Right lung (tissue), 2 donors: ENCODE measurements at regions not wholly inside any gene's neighbourhood (a gene's known extent, or its start where the extent isn't known, plus 50 kb on each side); places are given as distances from the start of the nearest gene placed in this dataset.
A peak's percentile ranks its signal among the peaks of the same experiment; 100 is the strongest.

Experiments
- DNase-seq, 2 donors: peaks; one replicate each; pipeline ENCODE4 v3.0.0-alpha.2; 2013

DNA sequence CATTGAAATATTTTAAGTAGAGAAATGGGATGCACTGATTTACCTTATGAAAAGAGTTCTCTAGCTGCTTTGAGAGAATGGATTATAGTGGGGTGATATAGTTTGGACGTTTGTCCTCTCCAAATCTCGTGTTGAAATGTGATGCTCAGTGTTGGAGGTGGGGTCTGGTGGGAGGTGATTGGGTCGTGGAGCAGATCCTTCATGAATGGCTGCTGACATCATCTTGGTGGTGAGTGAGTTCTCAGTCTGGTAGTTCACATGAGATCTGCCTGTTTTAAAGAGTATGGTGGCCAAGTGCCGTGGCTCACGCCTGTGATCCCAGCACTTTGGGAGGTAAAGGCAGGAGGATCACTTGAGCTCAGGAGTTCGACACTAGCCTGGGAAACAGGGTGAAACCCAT is 58.7 kb upstream of the SH3RF3 start:
- no peak for DNase-seq

DNA sequence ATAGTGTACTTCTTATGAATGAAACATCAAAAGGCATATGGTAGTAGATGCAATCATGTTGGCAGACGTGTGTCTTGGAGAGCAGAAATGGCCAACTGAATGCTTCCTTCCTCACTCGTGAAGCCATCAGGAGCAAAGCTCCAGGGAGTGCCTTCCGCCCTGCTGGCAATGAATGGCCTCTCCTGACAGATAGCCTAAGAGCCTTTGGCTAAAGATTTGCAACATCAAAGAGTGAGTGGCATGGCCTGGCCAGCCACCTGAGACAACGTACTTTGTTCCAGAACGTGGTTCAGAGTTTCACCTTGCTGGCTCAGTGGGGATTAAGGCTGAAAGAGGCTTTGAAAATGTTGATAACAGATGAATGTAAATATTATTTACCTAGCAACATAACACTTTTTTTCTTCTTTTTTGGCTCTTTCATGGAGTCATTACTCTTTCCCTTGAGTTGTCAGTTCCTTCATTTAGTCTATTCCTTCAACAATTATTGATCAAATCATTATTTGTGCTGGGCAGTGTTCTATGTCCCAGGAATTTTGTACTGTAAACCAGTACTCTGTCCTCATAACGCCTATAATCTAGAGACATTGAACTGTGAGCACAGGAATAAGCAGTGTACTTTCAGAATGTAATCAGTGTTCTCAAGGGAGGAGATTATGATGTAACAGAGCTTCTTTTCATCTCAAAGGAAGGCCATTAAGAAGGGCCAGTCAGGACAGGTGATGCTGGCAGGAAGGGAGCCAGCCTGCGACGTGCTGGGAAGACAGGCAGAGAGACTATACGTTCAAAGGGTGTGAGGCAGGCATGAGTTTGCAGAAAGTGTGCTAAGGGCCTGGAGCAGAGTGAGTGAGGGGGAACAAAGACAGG is 59.4 kb upstream of the SH3RF3 start:
- no peak for DNase-seq

DNA sequence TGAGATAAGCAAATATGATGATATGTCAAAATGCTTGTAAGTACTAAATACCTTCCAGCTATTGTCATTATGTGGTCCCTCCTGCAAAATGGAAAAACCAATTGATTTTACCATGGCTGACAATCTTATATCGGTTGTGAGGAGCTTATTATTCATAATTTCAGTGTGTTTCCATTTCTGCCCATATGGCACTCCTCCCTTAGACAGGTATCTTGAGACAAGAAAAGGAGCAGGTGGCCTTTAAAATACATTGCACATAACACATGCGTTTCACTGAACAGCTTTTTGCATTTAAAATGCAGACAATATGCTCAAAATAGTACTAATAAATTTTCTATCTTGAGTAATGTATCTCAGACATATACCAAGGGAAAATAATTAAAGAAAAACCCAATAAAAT is 60.2 kb upstream of the SH3RF3 start:
- no peak for DNase-seq

DNA sequence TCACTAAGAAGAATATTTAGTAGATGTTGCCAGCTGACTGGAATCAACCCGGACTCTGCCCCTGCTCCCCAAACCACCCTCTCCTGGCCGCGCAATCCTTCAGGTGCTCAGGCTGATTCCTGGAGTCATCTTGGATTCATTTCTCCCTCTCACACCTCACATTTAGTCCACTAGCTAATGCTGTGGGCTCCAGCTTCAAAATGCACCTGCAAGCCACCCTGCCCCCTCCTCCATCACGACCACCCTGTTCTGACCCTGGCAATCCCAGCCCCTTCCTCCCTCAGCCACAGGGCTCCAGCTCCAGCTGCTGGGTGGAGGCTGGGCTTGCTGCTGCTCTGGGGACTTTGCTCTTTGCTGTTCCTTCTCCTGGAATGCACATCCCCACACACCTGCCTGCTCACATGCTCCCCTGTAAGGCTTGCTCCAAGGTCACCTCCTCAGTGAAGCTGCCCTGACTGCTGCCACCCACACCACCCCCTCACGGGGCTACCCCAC is 61.3 kb upstream of the SH3RF3 start:
- DNase-seq: no peak

DNA sequence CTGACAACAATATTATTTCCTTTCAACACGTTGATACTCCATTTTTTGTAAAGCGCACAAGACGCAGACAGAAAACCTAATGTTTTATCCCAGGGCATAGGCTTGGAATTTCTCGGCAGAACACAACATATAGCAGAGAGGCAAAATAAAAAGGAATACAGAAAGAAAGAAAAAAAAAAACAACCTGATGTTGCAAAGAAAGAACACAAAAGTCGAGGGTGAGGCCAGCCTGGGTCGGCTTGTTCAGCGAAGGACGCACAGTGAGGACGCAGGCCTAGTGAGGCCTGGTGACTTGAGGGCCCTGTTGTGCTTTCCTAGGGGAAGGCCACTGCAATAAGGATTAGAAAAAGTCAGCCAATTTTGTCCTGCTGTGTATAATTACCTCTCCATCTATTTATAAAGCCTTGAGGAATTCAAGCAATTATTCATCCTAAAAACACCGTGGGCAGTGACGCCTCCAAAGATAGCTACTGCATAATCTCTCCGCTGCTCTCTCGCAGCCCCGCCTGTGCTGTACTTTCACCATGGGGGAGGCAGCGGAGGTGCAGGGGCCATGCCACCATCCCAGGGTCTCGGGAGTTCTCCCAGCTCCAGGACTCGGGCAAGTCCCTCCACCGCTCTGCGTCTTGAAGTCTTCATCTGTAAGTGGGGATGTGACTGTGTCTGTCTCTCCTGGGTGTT is 61.9 kb upstream of the SH3RF3 start:
- DNase-seq: no peak

DNA sequence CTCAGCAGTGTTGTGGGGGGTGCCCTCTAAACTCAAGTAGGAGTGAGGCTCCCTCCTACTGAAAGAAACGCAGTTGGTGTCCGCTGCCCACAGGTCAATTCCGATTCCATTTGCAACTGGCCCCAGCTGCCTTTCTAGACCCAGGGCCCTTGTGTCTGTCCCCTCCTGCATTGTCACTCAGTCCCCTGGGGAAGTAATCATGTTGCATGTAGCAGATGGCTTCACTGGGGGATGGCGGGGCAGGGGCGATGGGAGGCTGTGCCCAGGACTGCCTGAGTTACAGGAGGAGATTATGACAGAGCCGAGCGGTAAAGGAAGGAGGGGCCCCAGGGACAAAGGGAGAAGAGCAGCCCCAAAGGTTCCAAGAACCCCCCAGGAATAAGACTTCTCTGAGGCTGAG is 62.5 kb upstream of the SH3RF3 start:
- DNase-seq: no peak

DNA sequence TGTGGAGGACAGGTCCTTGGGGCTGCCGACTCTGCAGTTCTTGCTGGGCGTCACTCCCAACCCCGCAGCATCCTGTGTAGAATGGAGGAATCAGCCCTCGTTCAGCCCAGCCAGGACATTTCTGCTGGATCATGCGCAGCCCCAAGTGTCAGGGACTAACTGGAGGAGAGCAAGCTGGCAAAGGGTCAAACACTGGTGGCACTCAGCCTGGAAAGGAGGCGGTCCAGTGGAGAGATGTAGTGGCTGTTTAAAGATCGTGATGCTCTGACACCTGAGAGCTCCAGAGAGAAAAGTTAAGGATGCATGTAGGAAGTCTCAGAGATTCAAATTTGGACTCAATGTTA is 63.6 kb upstream of the SH3RF3 start:
- no peak for DNase-seq

DNA sequence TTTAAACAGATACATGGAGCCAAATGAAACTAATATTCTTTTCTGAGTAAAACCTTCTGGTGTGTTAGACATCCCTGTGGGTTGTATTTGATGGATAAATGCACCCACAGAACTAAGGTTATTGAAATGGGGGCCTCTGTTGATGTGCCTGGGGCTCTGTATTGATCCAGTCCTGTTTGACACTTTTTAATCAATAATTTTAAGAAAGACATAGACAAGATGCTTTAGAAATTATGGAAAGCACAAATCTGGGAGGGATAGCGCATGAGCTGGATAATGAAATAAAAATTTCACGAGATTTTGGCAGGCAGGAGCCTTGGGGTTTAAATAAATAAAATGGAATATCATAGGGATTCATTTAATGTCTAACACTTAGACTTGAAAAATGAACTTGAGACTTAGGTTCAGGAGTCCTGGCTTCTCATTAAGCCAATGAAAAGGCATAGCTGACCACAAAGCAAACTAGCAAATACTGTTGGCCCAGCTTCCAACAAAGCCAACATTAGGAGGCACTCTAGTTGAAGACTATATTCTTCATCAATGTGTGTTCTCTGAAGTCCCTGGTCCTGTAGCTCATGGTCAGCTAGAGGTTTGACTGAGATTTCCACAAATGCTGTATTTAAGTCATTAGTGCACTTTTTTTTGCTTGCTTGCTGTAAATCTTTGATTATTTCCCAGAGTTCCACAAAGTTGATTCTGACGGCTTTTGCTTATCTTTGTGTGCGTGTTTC is 64.2 kb upstream of the SH3RF3 start:
- no peak for DNase-seq

DNA sequence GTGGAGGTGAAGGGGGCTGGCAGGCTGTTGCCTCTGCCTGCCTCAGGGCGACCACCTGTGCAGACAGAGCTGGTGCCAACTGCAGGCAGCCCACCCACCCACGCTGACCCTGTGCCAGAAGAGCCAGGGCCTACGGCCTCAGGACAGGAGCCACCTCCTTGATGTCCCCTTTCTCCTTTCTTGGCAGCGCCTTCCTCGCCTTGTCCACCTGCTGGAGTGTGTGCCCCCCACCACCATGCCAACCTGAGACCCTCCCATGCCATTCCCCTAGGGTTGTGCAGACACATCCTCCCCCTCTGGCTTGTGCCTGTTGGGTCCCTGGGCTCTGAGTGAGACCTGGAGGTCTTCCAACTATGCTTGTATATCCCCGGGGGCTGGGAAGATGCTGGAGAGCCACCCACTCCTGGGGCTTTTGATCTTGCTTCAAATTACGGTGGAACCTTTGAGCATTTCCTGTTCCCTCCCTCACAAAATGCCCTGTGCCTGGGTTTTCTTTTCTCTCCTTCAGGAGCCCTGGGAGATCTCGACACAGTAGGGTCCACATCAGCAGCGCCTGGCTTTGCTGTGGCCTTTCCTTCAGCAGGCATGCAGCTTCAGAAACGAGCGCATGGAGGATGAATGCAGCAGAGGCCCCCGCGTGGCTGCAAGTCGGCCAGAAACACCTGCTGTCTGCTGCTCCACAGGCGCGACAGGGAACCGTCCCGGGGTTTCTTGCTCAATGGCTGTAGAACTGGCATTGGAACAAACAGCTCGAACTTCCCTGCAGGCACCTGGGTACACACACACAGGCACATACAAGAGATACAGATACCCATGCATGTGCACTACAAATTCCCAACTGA is 65.9 kb upstream of the SH3RF3 start:
- no peak for DNase-seq

DNA sequence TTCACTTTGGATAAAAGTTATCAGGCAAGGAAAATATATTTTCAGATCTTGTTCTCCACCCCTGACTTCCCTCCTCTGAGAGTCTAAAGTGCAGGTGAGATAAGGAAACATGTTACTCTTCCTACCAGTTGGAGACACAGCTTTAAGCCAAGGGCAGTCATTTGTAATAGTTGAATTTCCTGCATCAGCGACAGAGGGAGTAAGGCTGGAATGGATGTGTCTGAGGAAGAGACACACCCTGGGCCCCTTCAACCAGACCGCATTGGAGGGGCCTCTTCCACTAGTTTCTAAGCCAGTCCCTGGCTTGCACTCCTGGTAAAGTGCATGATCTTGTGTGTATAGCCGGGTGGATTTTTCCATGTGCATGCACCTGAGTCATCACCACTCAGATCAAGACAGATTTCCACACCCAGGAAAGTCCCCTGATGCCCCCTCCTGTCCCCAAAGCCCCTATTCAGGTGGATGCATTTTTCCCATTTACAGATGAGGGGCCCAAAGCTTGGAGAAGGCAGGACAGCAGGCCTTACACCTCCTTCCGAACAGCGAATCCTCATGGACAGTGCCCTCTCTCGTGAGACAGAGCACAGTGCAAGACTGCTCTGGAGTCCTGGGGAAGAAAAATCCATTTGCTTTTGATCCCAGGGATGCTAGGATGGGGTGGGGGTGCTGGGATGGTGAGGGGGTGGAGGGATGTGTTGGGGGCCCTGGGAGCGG is 66.7 kb upstream of the SH3RF3 start:
- DNase-seq: no peak

DNA sequence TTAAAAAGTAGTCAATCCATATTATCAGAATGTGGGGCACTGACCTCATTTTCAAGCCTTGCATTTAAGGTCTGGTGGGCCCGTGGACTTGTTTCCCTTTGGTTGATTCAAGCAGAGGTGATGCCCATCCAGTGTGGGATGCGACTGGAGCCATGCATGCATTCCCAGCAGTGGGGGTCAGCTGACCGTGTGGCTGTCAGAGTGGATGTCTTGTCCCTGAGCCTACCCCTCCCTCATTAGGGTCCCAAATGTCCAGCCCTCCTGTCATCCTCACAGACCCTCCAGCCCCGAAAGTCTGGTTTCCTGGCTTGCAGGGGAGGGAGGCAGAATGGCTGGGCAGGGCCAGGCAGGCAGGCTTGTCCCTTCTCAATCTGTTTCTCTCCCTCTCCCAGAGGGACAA is 67.3 kb upstream of the SH3RF3 start:
- DNase-seq: no peak

DNA sequence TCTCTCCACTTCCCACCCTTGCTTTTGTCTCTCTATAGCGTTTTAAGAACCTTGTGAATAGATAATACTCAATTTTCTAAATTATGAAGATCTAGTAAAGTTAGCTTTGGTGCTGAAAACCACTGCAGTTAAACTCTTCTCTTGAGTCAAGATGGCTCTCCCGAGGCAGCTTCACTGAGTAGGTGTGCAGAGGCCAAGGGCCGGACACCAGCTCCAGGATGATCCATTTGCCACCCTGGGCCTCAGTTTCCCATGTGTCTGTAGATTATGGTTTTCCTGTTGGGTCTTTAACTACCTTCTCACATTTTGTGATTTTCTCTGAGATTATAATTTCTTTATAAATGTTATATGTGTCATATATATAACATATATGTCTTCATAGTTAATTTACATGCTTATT is 68.5 kb upstream of the SH3RF3 start:
- DNase-seq: no peak

DNA sequence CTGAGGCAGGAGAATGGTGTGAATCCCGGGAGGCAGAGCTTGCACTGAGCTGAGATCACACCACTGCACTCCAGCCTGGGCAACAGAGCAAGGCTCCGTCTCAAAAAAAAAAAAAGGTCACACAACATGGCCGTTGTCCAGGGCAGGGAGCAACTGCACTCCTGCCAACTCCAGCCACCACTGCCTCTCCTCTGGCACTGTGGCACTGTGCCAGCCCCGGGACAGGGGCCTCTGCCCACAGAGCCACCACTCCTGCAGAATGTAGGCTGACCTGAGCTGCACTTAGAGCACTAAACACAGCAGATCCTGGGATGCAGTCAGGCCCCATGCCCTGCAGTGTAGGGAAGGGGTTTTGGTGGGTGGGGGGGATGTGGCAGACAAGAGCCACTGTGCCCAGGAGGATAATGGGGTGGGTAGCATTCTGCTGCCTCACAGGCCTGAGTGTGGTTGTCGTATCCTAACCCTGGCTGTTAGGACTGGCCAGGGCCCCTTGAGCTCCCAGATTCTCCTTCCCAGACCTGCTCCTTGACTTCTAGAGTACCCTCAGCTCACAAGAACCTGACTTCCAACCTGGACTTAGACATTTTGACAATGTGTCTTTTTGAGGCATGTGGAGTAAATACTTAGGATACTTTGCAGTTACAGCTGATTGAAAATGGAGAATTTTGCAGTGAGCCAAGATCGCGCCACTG is 69.4 kb upstream of the SH3RF3 start:
- DNase-seq: no peak

DNA sequence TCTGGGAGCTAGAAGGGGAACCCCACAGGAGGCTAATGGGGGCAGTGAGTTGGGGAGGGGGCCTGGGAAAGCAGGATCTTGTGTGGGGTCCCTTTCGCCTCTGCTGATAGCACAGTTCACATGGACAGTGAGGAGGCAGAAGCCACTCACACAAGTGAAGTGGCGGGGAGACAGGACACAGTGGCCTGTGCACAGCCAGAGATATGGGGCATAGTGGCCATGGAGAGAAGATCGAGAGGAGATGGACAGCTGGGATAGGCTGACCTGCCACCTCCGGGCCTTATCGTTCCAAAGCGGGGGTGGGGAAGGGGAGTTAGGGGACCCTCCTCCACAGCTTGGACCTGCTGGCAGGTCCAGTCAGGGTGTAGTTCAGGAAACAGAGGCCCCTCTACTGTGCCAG is 69.8 kb upstream of the EDAR start:
- DNase-seq: no peak

DNA sequence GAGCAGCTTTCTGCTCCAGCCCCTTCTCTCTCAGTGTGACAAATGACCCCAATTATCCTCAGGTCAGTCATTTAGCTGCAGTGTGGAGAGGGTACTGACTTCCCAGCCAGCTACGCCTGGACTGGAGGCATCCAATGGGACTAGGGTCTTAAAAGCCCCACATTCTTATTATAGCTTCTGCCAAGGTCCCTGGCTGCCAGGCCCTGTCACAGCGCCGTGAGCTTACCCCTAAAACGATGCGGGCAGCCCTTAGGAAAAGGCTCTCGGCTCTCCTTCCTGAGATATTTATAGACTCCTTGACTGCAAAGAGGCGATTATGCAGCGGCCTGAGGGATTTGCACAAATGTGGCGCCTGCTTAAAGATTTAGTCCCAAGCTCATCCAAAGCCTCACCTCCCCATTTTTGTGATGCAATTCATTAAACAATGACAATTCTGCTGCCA is 69.2 kb upstream of the EDAR start:
- DNase-seq: peak in 1 of 2 donors; percentile 16

DNA sequence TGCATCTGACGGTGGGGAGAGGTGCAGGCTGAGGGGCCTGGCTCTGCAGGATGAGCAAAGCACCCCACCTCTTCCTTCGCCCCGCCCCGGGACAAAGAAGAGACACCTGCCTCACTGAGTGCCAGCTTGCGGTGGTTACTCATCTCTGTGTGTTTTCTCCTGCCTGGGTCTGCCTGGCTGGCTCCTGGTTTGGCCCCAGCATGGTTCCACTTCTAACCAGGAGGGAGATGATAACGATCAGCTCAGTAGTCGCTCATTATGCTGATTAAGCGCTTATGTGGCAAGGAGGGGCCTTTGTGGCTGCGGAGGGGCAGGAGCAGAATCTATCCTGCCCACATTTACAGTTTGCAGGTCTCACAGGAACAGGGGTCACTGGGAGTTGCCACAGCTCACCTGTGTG is 68.7 kb upstream of the EDAR start:
- DNase-seq: no peak

DNA sequence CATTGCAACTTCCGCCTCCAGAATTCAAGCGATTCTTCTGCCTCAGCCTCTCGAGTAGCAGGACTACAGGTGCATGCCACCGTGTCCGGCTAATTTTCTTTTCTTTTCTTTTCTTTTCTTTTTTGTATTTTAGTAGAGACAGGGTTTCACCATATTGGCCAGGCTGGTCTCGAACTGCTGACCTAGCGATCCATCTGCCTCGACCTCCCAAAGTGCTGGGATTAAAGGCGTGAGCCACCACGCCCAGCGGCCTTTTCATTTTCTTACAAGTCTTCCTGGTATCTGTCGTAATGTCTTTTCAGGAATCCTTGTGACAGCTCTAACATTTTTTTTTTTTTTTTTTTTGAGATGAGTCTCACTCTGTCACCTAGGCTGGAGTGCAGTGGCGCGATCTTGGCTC is 66.4 kb upstream of the EDAR start:
- no peak for DNase-seq

DNA sequence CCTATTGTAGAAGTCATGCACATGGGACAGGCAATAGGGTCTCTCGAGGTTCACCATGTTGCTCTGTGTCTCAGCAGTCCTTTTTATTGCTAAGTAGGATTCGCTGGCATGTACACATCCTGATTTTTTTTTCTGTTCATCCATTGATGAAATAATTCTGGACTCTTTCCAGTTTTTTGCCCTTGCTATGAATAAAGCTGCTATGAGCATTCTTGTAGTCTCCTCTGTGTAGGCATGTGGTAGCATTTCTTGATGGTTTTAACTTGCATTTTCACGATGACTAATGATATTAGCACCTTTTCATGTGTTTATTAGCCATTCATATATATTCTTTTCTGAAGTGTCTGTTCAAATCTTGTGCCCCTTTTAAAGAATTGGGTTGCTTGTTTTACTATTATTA is 65.8 kb upstream of the EDAR start:
- DNase-seq: no peak

DNA sequence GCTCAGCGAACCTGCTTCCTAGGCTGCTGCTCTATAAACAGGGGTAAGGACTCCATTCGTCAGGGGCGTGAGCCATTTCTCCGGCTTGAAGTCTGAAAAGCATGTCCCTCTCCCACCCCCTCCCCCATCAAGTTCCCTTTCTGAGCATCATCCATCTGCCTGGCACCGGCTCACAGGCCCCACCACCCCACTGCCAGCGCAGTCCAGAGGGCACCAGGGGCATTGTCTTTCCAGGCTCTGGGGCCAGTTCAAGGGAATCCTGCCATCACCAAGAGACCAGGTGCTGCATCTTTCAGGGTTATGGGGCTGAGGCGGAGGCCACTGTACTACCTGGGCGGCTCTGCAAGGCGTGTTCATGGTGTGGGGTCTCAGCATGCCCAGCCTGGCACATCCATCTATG is 64.7 kb upstream of the EDAR start:
- DNase-seq: no peak

DNA sequence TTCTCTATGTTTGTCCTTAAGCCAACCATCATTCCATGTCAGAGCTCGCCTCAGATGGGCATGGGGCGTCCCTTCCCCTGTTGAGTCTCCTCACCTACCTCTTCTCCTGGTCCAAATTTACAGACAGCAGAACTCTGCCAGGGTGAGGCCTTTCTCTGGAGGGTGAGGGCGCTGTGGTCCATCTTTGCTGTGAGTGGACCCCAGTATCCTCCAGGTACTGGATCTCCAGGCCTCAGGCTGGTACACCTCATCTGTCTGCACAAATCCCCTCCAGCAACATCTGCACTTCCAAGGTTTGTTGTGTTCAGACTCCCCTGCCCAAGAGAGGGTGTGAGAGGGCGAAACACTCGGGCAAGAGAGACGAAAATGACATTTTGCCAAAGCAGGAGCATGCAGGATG is 63.9 kb upstream of the EDAR start:
- no peak for DNase-seq

DNA sequence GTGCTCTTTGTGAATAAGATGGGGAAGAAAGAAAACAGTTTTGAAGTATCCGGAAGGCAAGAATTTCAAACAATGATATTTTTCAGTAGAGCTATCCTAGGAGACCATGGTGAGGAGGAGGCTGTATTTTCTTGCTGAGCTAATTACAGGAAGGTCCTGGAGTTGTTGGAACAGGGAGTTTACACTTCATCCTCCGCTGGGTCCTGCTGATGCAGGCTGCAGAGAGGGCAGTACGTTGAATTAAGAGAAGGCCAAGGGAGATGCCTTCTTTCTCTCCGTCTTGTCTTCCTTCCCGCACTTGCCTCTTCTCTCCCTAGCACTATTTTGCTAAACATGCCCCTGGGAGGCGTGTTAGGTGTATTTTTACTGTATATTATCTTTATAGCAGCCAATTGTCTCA is 60.0 kb upstream of the EDAR start:
- DNase-seq: no peak
